ENCODE measurements at regions not wholly inside any gene's neighbourhood (a gene's known extent, or its start where the extent isn't known, plus 50 kb on each side); places are given as distances from the start of the nearest gene placed in this dataset.

- DNase-seq (ENCODE audit: low spot score): no peak
These were observed 200.5 kb downstream of the TRIM29 start for GRCh38 chr11:119937412-119937811.

GRCh38 chr11:119936426-119936825 lies 201.5 kb downstream of the TRIM29 start:
- DNase-seq (ENCODE audit: low spot score): no peak

- no peak for DNase-seq (ENCODE audit: low spot score)
These were observed 202.5 kb downstream of the TRIM29 start for GRCh38 chr11:119935349-119935925.

GRCh38 chr11:119934866-119935265 lies 203.0 kb downstream of the TRIM29 start:
- no peak for DNase-seq (ENCODE audit: low spot score)

GRCh38 chr11:119934267-119934666 lies 203.6 kb downstream of the TRIM29 start:
- DNase-seq (ENCODE audit: low spot score): no peak

GRCh38 chr11:119933584-119933983 lies 204.3 kb downstream of the TRIM29 start:
- DNase-seq (ENCODE audit: low spot score): no peak

GRCh38 chr11:119932828-119933562 lies 204.0 kb upstream of the NECTIN1 start:
- DNase-seq (ENCODE audit: low spot score): no peak

GRCh38 chr11:119928047-119928446 lies 199.0 kb upstream of the NECTIN1 start:
- DNase-seq (ENCODE audit: low spot score): no peak

- no peak for DNase-seq (ENCODE audit: low spot score)
These were observed 195.0 kb upstream of the NECTIN1 start for GRCh38 chr11:119924017-119924416.

GRCh38 chr11:119921571-119921970 lies 192.6 kb upstream of the NECTIN1 start:
- DNase-seq (ENCODE audit: low spot score): no peak

- no peak for DNase-seq (ENCODE audit: low spot score)
These were observed 191.8 kb upstream of the NECTIN1 start for GRCh38 chr11:119920666-119921387.

GRCh38 chr11:119919656-119920055 lies 190.7 kb upstream of the NECTIN1 start:
- DNase-seq (ENCODE audit: low spot score): no peak

GRCh38 chr11:119918347-119918746 lies 189.3 kb upstream of the NECTIN1 start:
- DNase-seq (ENCODE audit: low spot score): no peak

- DNase-seq (ENCODE audit: low spot score): no peak
These were observed 187.6 kb upstream of the NECTIN1 start for GRCh38 chr11:119916568-119916967.

GRCh38 chr11:119912229-119912628 lies 183.2 kb upstream of the NECTIN1 start:
- DNase-seq (ENCODE audit: low spot score): no peak

- no peak for DNase-seq (ENCODE audit: low spot score)
These were observed 181.7 kb upstream of the NECTIN1 start for GRCh38 chr11:119910650-119911049.

GRCh38 chr11:119910051-119910450 lies 181.1 kb upstream of the NECTIN1 start:
- DNase-seq (ENCODE audit: low spot score): no peak

GRCh38 chr11:119909495-119909894 lies 180.5 kb upstream of the NECTIN1 start:
- DNase-seq (ENCODE audit: low spot score): no peak

GRCh38 chr11:119909077-119909476 lies 180.1 kb upstream of the NECTIN1 start:
- no peak for DNase-seq (ENCODE audit: low spot score)

GRCh38 chr11:119908573-119908904 lies 179.5 kb upstream of the NECTIN1 start:
- DNase-seq (ENCODE audit: low spot score): no peak

GRCh38 chr11:119907878-119908572 lies 179.0 kb upstream of the NECTIN1 start:
- peak; percentile 61 for DNase-seq (ENCODE audit: low spot score)

GRCh38 chr11:119907122-119907851 lies 178.3 kb upstream of the NECTIN1 start:
- no peak for DNase-seq (ENCODE audit: low spot score)

All from SK-N-DZ (cell line).